ENCODE measurements at regions not wholly inside any gene's neighbourhood (a gene's known extent, or its start where the extent isn't known, plus 50 kb on each side); places are given as distances from the start of the nearest gene placed in this dataset.
"Not testable (repeated sequence)": the region's sequence is repeated elsewhere in the genome, so short reads cannot be mapped to it uniquely, and the experiment has no call there.

- H3K36me3 ChIP-seq, result no peaks in the 10 kb centered on the region
- H3K4me3 ChIP-seq, result no peak overlapping the region
- no peaks in the 10 kb centered on the region for H3K9me3 ChIP-seq (ENCODE audit: low read depth)
- no peak for DNase-seq (ENCODE audit: low read depth in 1 of 2, low spot score in 1 of 2)
- no peak for TF ChIP-seq CTCF (IDR thresholded peaks at IDR 0.05; ENCODE audit: low read depth, low read length)
- H3K4me1 ChIP-seq (ENCODE audit: low read depth), result no peaks in the 10 kb centered on the region
- no peaks in the 10 kb centered on the region for H3K27me3 ChIP-seq
- no peak overlapping the region for H3K27ac ChIP-seq
Observed at GRCh38 chr10:62696798-62697197, 107.7 kb upstream of the ADO start.

- no peak overlapping the region for H3K27ac ChIP-seq
- H3K27me3 ChIP-seq, result no peaks in the 10 kb centered on the region
- H3K36me3 ChIP-seq, result no peaks in the 10 kb centered on the region
- no peak for TF ChIP-seq CTCF (IDR thresholded peaks at IDR 0.05; ENCODE audit: low read depth, low read length)
- H3K4me3 ChIP-seq, result no peak overlapping the region
- H3K4me1 ChIP-seq (ENCODE audit: low read depth), result no peaks in the 10 kb centered on the region
- no peaks in the 10 kb centered on the region for H3K9me3 ChIP-seq (ENCODE audit: low read depth)
- no peak for DNase-seq (ENCODE audit: low read depth in 1 of 2, low spot score in 1 of 2)
Observed at GRCh38 chr10:62699148-62699547, 105.4 kb upstream of the ADO start.

GRCh38 chr10:62704121-62704520 lies 100.4 kb upstream of the ADO start:
- not testable (repeated sequence) for H3K4me1 ChIP-seq (ENCODE audit: low read depth); H3K36me3 ChIP-seq; H3K9me3 ChIP-seq (ENCODE audit: low read depth); DNase-seq (ENCODE audit: low read depth in 1 of 2, low spot score in 1 of 2); H3K27me3 ChIP-seq; H3K4me3 ChIP-seq; H3K27ac ChIP-seq

- Histone ChIP-seq H3K4me3 (no peak overlapping the region), H3K27me3 (peaks cover 3% of the 10 kb centered on the region), H3K4me1 (ENCODE audit: low read depth) (no peaks in the 10 kb centered on the region), H3K36me3 (no peaks in the 10 kb centered on the region), H3K9me3 (ENCODE audit: low read depth) (no peaks in the 10 kb centered on the region), H3K27ac (no peak overlapping the region)
- DNase-seq (ENCODE audit: low read depth in 1 of 2, low spot score in 1 of 2), result no peak
- no peak for TF ChIP-seq CTCF (IDR thresholded peaks at IDR 0.05; ENCODE audit: low read depth, low read length)
Observed at GRCh38 chr10:62705789-62706188, 98.7 kb upstream of the ADO start.

GRCh38 chr10:62707810-62708209 lies 96.7 kb upstream of the ADO start:
- no peak for DNase-seq (ENCODE audit: low read depth in 1 of 2, low spot score in 1 of 2)
- no peaks in the 10 kb centered on the region for H3K9me3 ChIP-seq (ENCODE audit: low read depth)
- H3K36me3 ChIP-seq, result no peaks in the 10 kb centered on the region
- no peak for TF ChIP-seq CTCF (IDR thresholded peaks at IDR 0.05; ENCODE audit: low read depth, low read length)
- H3K27me3 ChIP-seq, result peaks cover 3% of the 10 kb centered on the region
- no peak overlapping the region for H3K27ac ChIP-seq
- H3K4me1 ChIP-seq (ENCODE audit: low read depth), result no peaks in the 10 kb centered on the region
- no peak overlapping the region for H3K4me3 ChIP-seq

GRCh38 chr10:62708569-62708968 lies 96.0 kb upstream of the ADO start:
- Histone ChIP-seq H3K36me3 (no peaks in the 10 kb centered on the region), H3K9me3 (ENCODE audit: low read depth) (no peaks in the 10 kb centered on the region), H3K27ac (no peak overlapping the region), H3K4me1 (ENCODE audit: low read depth) (no peaks in the 10 kb centered on the region), H3K27me3 (peaks cover 3% of the 10 kb centered on the region), H3K4me3 (no peak overlapping the region)
- no peak for DNase-seq (ENCODE audit: low read depth in 1 of 2, low spot score in 1 of 2)
- TF ChIP-seq CTCF (IDR thresholded peaks at IDR 0.05; ENCODE audit: low read depth, low read length), result no peak
